ENCODE measurements at regions not wholly inside any gene's neighbourhood (a gene's known extent, or its start where the extent isn't known, plus 50 kb on each side); places are given as distances from the start of the nearest gene placed in this dataset.

- TF ChIP-seq POLR2A (IDR thresholded peaks at IDR 0.05) (no peak), CTCF (IDR thresholded peaks at IDR 0.05) (no peak), POLR2AphosphoS5 (IDR thresholded peaks at IDR 0.05) (no peak)
- Histone ChIP-seq H3K9me3 (no peaks in the 10 kb centered on the region), H3K36me3 (no peaks in the 10 kb centered on the region), H3K4me1 (no peaks in the 10 kb centered on the region), H3K4me3 (no peak overlapping the region), H3K27ac (no peak overlapping the region), H3K27me3 (no peaks in the 10 kb centered on the region)
- intact Hi-C loops (cut with DNase I; ENCODE audit: low total_unique reads) = no loop called here
- no peak for DNase-seq (ENCODE audit: low spot score in 2 of 2)
Observed at GRCh38 chr9:17846948-17847655, 268.2 kb downstream of the SH3GL2 start.

GRCh38 chr9:17847908-17848307, 269.0 kb downstream of the SH3GL2 start:
- TF ChIP-seq CTCF (IDR thresholded peaks at IDR 0.05) = no peak
- TF ChIP-seq POLR2AphosphoS5 (IDR thresholded peaks at IDR 0.05) = no peak
- TF ChIP-seq POLR2A (IDR thresholded peaks at IDR 0.05) = no peak
- intact Hi-C loops (cut with DNase I; ENCODE audit: low total_unique reads) = no loop called here
- no peaks in the 10 kb centered on the region for H3K27me3 ChIP-seq
- DNase-seq (ENCODE audit: low spot score in 2 of 2) = no peak
- no peak overlapping the region for H3K4me3 ChIP-seq
- no peaks in the 10 kb centered on the region for H3K9me3 ChIP-seq
- no peak overlapping the region for H3K27ac ChIP-seq
- H3K4me1 ChIP-seq = no peaks in the 10 kb centered on the region
- no peaks in the 10 kb centered on the region for H3K36me3 ChIP-seq

DNA sequence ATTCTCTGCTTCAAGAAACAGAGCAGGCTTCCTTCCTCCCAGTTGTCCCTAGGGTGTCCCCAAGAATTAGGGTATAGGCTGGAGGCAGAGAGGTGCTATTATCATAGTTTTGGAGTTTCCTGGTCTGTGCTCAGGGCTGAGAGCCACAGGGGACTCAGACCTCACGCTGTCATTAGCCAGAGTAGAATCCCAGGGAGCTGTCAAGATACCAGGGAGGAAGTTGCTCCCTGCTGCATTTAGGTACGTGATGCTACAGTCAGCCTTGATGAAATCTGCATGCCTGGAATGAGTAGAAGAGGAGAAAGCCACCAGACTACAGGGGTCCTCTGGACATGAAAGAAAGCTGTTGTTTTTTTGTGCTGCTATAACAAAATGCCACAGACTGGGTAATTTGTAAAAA, 273.2 kb downstream of the SH3GL2 start:
- Histone ChIP-seq H3K4me1 (no peaks in the 10 kb centered on the region), H3K27me3 (no peaks in the 10 kb centered on the region), H3K4me3 (no peak overlapping the region), H3K36me3 (no peaks in the 10 kb centered on the region), H3K9me3 (no peaks in the 10 kb centered on the region), H3K27ac (no peak overlapping the region)
- no peak for DNase-seq (ENCODE audit: low spot score in 2 of 2)
- intact Hi-C loops (cut with DNase I; ENCODE audit: low total_unique reads) = no loop called here
- TF ChIP-seq POLR2AphosphoS5 (IDR thresholded peaks at IDR 0.05) = no peak
- TF ChIP-seq CTCF (IDR thresholded peaks at IDR 0.05) = no peak
- no peak for TF ChIP-seq POLR2A (IDR thresholded peaks at IDR 0.05)

GRCh38 chr9:17854487-17854886, 275.6 kb downstream of the SH3GL2 start:
- TF ChIP-seq POLR2A (IDR thresholded peaks at IDR 0.05) (no peak), POLR2AphosphoS5 (IDR thresholded peaks at IDR 0.05) (no peak), CTCF (IDR thresholded peaks at IDR 0.05) (no peak)
- Histone ChIP-seq H3K9me3 (no peaks in the 10 kb centered on the region), H3K27me3 (no peaks in the 10 kb centered on the region), H3K27ac (no peak overlapping the region), H3K4me1 (no peaks in the 10 kb centered on the region), H3K36me3 (no peaks in the 10 kb centered on the region), H3K4me3 (no peak overlapping the region)
- intact Hi-C loops (cut with DNase I; ENCODE audit: low total_unique reads) = no loop called here
- DNase-seq (ENCODE audit: low spot score in 2 of 2) = no peak

DNA sequence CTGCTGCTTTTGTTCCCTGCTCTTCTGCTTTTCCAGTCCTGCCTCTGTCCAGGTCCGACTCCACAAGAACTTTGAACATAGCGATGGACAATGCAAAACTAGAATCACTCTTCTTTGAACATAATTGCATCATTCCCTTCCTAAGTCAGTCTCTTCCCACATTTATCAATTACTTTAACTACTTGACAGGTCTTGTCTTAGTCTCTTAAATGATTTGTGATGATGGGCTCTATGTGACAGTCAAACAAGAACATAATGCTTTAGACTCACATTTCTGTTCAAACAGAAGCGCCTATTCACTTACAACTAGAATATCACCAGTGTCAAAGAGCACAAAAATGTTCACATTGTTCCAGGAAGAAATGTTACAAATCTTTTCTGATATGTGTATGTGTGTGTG, 278.1 kb downstream of the SH3GL2 start:
- intact Hi-C loops (cut with DNase I; ENCODE audit: low total_unique reads) = loop anchor here (1.0 kb wide), 1 partner anchor 12 kb away; no protein-coding TSS in a partner anchor
- TF ChIP-seq POLR2A (IDR thresholded peaks at IDR 0.05) (no peak), POLR2AphosphoS5 (IDR thresholded peaks at IDR 0.05) (no peak), CTCF (IDR thresholded peaks at IDR 0.05) (no peak)

More for the DNA sequence above, 278.1 kb downstream of the SH3GL2 start:
- no peak for DNase-seq (ENCODE audit: low spot score in 2 of 2)
- Histone ChIP-seq H3K27ac (no peak overlapping the region), H3K36me3 (no peaks in the 10 kb centered on the region), H3K27me3 (no peaks in the 10 kb centered on the region), H3K4me1 (no peaks in the 10 kb centered on the region), H3K4me3 (no peak overlapping the region), H3K9me3 (no peaks in the 10 kb centered on the region)
